HG03175 (cell line): ENCODE measurements at regions not wholly inside any gene's neighbourhood (a gene's known extent, or its start where the extent isn't known, plus 50 kb on each side); places are given as distances from the start of the nearest gene placed in this dataset.

Experiments used
- ATAC-seq: cut with Tn5 transposase; IDR thresholded peaks from one replicate; pipeline ENCODE4 v1.9.1; 2021; ENCODE audit warnings: mild to moderate bottlenecking, moderate library complexity; ENCODE audit not compliant: unreplicated experiment

GRCh38 chrX:10047133-10047532, 80.0 kb downstream of the CLDN34 start:
- ATAC-seq = no peak

DNA sequence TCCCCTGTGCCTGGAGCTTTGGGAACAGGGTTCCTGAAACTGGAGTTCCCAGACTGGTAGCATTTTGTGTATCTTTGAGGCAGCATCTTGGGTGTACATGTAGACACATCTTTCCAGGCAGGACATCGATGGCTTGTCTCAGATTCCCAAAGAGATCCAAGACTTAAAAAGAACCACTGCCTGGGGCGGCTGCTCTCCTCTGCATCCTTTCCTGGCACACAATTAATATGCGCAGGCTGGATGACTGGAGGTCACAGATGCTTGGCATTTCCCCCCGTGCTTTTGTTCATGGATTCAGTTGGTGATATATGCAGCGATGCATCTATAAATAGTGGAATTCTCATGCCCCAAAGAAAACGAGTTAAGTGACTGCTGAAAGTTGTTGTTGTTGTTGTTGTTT, 80.5 kb downstream of the CLDN34 start:
- ATAC-seq = no peak

GRCh38 chrX:10048076-10048475, 80.9 kb downstream of the CLDN34 start:
- no peak for ATAC-seq

DNA sequence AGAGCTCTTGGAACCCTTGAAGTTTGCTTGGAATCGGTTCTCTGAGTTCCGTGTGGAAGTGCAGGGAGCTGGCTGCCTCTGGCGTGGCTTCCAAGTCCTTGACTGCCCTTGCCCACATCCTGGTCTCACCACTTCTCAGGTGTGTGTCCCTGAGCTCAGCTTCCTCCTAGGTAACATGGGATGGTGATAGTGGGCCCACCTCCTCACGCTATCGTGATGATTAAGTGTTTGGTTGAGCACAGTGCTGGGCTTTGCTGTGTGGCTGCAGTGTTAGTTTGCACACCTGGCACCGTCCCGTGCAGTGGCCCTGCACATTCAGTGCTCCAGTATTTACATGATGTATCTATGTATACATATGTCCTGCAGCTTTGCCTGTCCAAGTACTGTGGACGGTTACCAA, 81.5 kb downstream of the CLDN34 start:
- ATAC-seq = no peak

DNA sequence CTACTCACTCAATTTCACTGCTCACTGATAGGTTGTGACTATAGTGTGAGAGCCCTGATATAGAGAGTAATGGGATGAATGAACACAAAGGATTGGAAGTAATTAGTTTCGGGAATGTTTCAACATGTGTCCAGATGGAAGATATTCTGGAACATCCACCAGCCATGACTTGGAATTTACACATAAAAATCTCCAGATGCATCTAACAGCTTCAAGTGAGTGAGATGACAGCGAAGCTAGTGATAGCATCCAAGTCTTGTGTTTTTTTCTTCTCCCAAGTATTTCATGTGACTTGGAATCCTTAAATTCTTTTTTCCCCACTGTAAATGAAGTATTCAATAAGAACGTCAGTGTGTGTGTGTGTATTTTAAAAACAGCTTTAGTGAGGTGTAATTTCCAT, 82.1 kb downstream of the CLDN34 start:
- no peak for ATAC-seq

- ATAC-seq = no peak
Observed at GRCh38 chrX:10050481-10050880, 83.3 kb downstream of the CLDN34 start.

- no peak for ATAC-seq
Observed at GRCh38 chrX:10051866-10052480, 84.8 kb downstream of the CLDN34 start.

DNA sequence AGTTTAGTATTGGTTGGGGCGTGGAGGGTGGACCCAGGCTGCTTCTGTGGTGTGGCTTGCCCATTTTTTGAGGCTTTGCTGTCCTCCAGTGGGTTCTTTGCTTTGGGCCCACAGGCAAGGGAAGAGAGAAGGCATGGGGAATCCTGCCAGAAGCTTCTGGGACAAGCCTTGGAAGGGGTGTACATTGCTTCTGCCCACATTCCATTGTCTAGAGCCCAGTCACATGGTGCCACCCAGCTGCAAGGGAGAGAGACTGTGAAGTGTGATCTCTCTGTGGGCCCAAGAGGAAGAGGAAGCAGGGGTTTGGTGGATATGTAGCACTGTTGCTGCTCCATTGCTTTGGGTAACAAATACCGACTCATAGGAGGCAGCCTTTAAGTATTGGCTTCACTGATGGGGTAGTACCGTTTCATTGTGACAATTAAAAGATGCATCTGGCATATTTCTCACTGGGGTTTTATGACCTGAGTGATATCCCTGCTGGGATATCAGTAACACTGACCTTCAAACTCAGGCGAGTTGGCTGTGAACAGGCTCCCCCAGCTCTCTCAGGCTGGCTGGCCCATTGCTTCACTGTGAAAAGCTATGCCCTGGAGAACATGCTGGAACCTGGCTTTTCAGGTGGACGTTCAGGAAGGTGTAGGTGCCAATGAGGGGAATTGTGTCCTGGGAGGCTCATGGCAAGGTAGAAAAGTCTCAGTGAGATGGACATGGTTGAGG, 85.9 kb downstream of the CLDN34 start:
- ATAC-seq = no peak

DNA sequence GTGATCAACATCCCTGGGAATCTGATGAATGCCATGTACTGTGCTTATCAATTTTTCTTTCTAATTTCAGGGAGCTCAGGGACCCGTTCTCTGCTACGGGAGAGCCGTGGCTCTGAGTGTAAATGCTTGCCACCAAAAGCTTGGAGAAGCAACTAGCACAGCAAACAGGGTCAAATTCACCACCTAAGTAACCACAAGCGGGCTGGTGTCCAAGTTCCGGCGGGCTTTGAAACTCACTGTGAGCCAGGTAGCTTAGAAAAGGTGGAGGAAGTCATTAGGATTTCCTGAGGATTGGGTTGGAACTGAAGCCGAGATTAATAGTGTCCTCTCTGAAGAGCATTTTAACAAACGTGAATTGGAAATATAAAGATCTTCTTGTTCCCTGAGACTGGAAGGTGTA, 87.2 kb downstream of the CLDN34 start:
- no peak for ATAC-seq

DNA sequence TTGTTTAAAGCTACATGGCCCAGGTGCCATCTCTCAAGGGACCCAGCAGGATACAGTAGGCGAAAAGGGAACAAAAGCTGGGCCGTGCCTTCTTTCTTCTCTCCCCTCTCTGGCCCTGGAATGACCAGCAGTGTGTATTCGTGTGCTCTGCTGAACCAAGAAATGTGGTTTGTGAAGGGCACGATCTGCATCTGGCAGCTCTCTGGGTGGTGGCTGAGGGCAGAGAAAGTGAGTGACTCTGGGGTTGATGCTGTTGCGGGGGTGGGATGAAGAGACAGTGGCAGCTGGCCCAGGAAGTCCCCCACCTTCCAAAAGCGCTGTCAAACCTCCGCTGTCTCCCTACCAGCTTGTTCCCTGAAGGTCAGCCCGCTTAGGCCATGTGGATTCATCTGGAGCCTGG, 88.3 kb downstream of the CLDN34 start:
- no peak for ATAC-seq

DNA sequence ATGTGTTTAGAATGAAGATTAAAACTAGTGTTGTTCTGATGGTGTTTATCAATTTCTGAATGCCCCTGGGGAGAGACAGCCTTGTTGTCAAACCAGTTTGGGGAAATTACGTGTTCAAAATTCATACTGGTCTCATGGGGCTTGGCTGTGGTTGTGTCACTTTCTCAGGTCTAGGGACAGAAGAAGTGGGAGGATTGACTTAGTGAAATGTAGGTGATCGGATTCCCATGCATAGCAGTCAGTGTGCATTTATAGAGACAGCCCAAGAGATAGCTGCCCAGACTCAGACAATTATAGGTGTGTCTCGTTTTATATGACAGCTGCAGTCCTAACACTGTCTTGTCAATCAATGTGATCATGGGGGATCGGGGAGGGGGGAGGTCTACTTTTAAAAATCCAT, 94.4 kb upstream of the CLCN4 start:
- ATAC-seq = no peak

- no peak for ATAC-seq
Observed at GRCh38 chrX:10062980-10063379, 93.8 kb upstream of the CLCN4 start.

- no peak for ATAC-seq
Observed at GRCh38 chrX:10064736-10065135, 92.0 kb upstream of the CLCN4 start.

GRCh38 chrX:10070714-10071436, 85.9 kb upstream of the CLCN4 start:
- ATAC-seq = no peak

GRCh38 chrX:10071451-10072144, 85.2 kb upstream of the CLCN4 start:
- no peak for ATAC-seq

- no peak for ATAC-seq
Observed at GRCh38 chrX:10072786-10073568, 83.8 kb upstream of the CLCN4 start.

GRCh38 chrX:10073671-10074070, 83.1 kb upstream of the CLCN4 start:
- no peak for ATAC-seq

DNA sequence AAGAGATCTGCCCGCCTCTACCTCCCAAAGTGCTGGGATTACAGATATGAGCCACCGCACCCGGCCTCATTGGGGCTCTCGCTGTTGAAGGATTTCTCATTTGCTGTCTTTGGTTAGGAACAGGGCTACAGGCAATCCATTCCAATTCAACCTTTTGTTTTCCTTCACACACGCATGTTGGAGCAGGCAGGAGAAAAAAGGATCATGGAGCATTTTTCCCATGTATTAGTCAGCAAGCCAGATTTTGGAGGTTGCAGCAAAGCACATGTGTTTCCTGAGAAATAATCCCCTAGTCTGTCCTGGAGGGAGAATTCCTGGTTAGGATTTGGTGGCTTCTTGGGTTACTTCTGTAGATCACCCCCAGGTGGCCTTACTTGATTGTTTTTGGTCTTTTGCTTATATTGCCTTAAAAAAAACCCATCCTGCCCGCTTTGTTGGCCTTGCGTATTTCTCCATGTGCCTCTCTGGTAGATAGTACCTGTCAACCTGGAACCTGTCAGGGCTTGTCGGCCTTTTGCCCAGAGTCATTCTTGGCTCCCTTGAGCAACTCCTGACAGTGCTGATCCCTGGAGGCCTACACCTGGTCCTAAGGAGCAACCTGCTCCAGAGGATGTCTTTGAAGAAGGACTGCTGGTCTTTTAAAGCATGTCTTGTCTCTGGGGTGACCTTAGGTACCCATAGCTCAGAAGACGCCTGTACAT, 82.4 kb upstream of the CLCN4 start:
- no peak for ATAC-seq

GRCh38 chrX:10076765-10077164, 80.0 kb upstream of the CLCN4 start:
- no peak for ATAC-seq
